HG02885 (cell line): ENCODE measurements at regions not wholly inside any gene's neighbourhood (a gene's known extent, or its start where the extent isn't known, plus 50 kb on each side); places are given as distances from the start of the nearest gene placed in this dataset.

ENCODE experiments used
- ATAC-seq: cut with Tn5 transposase; IDR thresholded peaks from one replicate; pipeline ENCODE4 v1.9.1; 2021; ENCODE audit warnings: mild to moderate bottlenecking; ENCODE audit not compliant: unreplicated experiment, poor library complexity

DNA sequence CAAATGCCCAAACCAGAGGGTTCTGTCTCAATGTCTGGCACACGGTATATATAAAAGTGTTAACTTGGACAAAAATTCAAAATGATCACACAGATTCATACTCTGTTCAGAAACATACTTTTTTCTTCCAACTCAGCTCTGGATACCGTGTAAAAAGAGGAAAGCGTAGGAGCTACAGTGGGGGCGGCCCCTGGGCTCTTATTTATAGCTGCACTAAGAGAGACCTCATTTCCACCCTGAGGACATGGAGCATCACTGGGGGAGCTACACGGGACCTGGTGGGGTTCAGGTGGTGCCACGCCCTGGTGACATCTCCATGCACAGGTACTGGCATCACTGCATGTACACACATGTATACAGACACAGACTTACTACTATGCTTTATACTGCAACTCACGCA is 185.9 kb upstream of the FOXQ1 start:
- ATAC-seq = no peak

DNA sequence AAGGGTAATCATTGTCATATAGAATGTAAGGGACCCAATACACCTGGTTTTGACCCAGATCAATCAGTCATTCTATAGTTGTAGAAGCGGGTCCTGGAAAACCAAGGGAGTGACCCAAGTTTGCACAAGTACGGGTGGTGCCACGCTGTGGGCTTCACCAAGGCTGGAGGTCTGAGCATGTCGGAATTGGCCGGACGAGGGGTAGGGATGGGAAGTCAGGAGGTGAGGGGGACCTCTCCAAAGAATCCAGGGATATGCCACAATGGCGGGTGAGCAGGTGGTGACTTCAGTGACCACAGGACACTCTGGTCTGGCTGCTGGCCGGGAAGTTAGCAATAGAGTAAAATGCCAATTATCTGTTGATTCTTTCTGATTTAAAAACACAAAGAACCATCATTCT is 186.6 kb upstream of the FOXQ1 start:
- ATAC-seq = no peak

DNA sequence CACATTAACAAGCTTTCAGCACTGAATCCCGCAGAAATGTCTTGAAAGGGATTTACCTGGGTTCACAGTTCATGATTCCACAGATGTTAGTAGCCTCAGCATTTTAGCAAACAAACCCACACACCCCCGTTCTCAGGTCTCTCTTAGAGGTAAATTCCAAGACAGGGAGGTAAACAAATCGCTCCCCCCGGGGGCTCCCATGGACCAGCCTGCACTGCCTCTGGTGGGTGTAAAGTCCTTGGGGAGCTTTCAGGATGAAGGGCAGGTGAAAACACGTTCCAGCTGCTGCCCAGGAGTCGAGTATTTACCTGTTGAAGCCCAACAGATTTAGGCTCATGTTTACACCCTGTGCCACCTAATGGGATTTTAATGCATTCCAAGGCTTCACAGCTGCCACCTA is 187.0 kb upstream of the FOXQ1 start:
- no peak for ATAC-seq

DNA sequence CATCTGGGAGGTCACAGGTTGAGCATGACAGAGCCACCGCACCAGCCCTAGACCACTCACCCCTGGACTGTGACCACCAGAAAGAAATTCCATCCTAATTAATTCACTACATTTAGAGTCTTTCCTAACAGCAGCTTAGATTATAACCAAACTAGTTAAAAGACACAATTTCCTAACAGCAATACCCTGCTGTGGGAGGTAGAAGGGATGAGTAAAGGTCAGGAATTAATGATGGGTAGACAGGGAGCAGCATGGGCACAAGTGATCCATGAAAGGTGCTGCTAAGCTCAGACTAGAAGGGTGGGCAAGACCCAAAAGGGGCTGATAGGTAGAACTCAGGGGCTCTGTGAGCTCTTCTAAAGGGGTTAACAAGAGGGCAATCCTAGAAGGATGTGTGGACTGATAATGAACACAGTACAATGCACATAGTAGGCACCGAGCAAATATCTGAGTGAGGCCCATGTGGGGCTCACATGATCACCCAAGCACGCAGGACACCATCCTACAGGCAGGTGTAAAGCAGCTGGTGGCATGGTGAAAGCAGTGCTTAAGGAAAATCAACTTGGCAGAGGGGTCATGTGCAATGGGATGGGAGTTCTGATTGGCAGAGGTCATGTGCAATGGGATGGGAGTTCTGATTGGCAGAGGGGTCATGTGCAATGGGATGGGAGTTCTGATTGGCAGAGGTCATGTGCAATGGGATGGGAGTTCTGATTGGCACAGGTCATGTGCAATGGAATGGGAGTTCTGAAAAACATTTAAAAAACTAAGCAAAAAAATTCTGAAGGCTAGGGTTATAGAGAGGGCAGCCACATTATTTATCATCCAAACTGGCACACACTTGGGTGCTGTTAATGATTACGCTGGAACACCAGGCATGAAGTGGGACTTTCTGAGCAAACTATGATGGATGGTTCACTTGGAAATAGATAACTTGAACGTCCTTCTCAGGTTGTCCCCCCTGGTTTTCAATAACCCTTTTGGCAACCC is 188.2 kb upstream of the FOXQ1 start:
- ATAC-seq = no peak

DNA sequence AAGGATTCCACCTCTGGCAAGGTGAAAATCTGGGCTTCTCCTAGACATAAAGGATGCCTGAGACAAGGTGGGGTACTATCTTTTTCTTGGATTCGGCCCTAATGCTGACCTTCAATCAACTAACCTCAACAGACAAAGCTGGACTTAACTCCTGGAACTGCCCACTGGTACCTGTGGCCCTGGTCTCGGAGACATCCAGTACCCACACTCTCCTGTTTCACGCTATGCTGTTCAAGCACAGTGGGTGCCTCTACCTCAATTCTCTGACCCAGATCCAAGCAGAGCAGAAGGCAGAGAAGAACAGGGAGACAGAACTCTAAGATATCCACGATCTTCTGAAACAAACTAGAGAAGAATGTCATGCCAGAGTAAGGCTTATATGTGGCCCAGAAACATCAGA is 189.8 kb upstream of the FOXQ1 start:
- ATAC-seq = no peak

DNA sequence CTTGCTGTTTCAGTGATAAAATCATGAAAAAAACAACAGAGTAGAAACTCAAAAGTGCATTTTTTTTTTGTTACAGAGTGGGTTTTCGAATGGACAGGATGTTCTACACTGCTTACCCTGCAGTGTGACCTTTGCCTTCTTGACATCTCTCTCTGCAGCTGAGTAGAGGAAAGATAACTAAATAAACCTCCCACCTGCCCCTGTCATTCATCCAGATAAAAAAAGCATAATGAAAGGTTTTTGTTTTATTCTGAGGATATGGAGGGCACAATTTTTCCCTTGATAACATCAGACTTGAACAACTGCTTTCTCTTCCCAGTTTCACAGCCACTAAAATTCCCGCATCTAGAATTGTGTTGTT is 193.6 kb upstream of the FOXQ1 start:
- ATAC-seq = no peak

DNA sequence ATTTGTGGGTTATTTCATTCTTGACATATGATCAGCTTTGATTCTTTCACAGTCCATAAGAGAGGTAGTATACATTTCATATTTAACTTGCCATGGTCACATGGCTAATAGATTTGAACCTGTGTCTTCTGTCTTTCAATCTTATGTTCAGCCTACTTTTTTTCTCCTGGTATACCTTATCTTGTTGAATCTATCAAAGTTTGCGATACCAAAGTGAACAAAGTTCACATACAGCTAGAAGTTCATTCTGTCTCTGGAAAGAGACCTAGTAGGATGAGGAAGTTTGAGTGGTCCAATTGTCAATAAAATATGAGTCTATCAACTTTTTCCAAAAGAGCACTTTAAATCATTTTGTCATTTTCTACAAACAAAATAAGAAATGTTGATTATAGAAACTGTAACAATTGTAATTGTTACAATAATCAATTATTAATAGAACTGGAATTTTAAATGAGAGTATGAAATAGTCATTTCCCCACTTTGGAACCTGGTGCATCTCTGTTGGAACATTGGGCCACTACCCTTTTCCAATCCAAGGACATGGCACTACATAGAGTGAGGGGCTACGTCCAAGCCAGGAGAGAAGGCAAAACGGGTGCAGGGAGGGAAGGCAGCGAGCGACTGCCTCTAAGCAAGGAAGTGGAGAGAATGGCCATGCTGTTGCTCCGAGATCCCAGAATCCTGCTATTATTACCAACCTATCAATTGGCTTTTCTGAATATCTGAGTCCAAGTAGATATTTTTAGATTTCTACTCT is 194.2 kb upstream of the FOXQ1 start:
- no peak for ATAC-seq

DNA sequence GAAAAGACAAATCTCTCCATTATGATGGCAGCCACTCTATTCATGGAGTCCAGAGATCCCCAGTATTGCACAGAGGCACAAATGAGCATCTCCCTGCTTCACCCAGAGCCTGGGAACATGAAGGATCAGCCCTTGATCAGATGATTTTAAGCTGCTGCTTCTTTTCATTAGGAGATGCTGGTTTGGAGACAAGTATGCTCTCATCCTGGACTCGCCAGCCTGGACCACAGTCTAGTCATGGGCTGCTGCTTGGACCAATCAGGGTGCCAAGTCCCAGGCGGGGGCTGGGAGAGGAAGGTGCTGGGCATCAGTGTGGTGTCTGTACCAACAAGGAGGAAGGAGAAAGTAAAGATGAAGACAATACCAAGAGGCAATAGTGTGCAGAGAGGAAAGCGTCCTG is 195.7 kb upstream of the FOXQ1 start:
- no peak for ATAC-seq

DNA sequence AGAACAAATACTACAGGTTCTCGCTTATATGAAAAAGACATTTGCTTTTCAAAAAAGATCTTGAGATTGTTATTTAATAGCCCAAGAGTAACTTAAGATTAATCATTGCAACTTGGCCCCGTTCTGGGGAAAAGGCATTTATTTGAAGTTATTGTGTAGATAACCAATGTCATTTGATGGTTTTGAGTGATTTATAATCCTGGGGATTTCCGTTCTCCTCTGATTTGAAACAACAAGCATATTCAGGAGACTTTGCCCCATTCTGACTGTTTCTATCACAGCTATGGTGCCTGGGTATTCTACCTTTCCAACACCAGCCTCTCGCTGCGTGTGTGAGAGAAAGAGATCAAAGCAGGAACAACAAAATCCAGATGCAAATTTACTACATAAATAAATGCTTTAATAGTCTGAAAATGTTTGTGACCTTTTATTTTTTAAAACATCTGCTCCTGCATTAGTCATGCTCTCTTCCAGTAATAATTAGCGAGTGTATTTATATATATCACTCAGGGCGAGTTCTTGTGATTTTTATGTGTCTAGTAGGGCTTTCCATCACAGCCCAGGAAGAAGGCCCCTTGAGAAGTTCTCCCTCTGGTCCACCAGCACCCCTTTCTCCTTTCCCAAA is 197.9 kb upstream of the FOXQ1 start:
- ATAC-seq = no peak

DNA sequence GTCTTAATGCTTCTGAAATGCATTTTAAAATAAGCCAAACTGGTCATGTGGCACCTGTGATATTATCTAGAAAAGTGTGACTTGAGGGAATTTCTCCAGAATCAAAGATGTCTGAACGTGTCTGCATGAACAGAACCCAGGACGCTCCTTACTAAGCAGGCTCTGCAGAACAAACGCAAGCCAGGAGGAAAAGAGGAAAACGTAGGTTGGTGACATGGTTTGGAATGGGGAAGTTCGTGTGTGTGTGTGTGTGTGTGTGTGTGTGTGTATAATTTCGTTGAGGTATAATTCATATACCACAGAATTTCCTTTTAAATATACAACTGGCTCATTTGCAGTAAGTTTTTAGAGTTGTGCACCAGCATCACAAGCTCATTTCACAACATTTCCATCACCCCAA is 200.5 kb upstream of the FOXQ1 start:
- no peak for ATAC-seq

DNA sequence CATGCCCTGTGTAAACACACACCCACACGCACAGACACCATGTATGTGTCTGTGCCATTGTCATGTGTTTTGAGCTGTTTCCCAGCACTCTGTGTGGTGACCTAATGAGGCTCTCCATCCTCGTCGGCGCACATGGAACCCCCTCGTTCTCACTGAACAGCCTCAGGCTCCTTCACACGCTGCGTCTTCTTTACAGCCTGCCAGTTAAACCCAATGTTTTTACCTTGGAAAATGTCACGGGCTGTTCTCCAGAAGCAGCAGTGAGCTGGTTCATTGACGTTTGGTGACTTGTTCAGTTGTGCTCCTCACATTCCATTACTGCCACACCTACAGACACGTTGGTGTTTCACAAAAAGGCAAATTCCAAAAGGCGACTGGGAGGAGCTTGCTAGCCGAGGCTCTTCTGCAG is 201.0 kb upstream of the FOXQ1 start:
- ATAC-seq = no peak

DNA sequence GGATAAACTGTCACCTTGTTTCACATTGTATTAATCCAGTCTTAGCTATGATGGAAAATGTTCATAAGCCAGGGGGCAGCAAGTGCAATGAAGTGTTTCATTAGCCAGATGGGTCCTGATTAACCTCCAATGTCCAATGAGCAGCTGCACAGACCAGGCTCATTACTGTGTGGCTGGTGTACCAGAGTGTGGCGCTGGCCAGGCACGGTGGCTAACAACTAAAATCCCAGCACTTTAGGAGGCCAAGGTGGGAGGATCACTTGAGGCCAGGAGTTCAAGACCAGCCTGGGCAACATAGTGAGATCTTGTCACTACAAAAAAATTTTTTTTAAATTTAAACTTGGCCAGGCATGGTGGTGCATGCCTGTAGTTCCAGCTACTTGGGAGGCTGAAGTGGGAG is 201.7 kb upstream of the FOXQ1 start:
- ATAC-seq = no peak

DNA sequence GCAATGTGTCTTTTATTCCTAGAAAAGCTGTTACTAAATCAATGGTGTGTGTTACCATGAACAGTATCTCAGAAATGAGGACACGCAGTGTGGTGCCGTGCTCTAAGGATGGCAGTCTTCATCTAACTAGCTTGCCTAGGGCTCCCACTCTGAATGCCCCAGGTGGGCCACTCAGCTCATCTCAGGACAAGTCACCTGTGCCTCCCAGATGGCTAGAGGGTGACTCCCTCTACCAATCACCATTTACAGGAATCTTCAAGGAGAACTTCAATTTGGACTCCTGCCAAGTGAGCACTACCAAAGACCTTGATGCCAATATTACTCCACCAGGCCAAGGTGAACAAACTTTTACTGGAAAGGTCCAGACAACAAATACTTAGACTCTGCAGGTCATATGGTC is 202.8 kb upstream of the FOXQ1 start:
- no peak for ATAC-seq

DNA sequence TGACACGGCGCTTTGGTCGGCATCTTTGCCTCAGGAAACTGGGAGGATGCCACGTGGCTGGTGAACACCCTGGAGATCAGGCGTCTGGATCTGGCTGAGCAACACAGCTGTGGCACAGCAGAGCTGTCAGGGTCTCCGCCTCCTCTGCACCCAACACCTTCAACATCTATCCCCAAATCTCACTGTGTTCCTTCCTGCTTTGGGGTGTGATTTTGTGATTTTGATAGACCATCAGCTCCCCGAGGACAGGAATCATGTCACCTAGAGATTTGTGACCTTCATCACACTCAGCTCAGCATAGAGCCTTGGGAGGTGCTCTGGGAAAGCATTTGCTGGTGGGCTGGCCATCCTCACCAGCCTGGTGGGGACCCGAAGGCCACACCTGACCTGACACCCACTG is 203.7 kb upstream of the FOXQ1 start:
- ATAC-seq = no peak

DNA sequence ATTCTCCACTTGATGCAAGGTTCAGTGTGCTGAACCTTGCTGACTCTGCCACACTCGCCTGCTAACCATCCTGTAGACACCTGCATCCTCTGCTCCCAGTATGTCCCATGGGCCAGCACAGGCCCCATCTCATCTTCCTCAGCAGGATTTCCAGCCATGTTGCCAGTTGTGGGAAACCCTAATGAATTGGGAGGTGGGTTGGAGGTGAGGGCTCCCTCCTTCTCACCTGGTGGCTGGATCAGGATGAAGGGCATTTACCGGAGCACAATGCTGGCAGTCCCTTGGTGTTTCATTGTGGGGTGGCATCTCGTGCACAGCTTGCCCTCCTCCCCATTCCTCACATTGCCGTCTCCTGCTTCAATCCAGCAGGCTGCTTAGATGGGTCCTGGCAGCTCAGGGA is 204.3 kb upstream of the FOXQ1 start:
- no peak for ATAC-seq

DNA sequence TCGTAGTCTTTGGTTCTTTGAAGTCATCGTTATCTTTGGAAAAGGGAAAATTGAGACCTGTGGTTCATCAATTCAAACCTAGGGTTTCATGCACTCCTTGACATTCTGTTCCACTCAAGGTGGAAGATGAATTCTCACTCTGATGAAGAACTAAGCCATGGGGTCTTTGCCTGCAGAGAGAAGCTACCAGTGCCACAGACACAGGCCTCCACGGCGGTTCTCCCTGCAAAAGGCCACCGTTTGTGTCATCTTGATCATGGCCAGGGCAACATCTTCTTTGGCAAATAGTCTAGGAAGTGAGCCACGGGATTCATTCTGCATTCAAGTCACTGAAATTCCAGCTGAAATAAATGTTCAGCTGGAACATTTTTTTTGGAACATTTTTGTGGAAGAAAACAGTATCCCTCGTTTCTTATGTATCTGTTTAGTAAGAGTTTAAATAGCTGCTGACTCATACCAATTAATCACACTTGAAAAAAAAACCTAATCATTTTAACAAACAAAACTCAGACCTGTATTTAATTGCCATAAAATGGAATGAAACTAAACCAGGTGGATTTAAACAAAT is 206.0 kb upstream of the FOXQ1 start:
- no peak for ATAC-seq

DNA sequence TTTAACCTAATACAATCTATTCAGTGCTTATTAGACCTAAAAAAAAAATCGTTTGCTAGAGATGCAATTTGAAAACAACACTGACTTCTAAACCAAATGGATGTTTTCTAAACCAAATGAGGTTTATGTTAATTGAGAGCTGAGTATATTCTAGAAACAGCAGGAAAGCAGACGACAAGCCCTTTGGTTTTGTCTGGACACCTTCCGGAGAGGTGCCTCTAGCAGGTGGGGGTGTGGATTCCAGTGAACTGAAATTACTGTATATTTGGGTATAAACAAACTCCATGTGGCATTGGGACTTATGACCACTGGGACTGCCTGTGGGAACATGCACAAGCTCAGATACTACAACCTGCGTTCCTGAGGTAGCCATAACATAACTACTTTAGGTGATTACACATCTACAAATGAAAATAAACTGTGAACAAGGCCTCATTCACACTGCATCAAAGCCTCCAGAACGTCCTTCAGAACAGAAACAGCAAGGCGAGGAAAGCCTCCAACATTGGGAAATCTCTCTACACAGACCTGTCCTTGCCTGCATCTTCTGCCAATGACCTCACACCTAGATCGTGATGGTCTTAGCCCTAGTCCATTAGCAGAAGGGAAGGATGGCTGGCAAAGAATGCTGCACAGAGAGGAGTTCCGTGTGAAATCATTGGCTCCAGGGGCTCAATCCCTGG is 206.8 kb upstream of the FOXQ1 start:
- no peak for ATAC-seq

DNA sequence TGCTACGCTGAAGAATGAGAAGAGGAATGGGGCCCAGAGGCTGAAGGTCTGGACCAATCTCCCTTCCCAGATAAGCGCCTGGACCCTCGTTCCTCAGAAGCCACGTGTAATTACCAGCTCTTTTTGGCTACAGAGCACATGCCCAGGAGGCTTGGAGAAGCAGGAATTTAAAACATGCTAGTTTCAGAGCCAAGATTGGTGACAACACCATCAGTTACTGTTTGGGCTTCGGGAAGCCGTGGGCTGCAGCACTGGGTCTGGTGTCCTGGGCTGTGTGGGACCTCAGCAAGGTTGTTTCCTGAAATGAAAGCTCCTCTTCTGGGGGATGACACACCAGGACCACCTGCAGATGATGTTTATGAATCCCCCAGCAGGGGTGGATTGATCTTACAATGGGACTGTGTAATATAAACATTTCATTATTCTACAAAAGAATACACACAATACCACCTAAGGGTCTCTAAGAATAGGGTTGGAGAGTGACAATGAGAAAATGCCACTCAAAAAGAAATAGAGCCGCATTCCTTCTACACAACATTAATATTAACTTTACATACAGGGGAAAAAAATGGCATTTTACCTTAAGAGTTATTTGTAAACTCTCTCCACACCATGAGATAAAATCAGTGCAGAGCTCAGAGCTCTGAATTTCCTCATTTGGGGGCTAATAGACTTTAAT is 207.8 kb upstream of the FOXQ1 start:
- no peak for ATAC-seq

DNA sequence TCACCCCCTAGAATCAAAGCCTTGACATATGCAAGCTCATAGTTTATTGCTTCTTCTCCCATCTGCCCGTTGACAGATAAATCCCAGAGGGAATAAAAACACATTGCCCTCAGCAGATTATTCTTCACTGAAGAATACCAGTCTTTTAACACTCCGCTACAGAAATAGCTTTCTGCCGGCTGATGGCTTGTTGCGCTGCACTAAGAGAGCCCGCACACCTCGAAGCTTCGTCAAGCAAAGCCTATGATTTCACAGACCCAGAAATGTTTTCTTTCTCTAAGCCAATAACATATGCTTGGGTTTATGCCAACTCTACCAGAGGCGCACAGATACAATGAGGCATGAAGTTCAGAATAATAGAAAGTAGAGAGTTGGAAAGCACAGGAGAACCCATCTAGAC is 208.9 kb upstream of the FOXQ1 start:
- no peak for ATAC-seq

DNA sequence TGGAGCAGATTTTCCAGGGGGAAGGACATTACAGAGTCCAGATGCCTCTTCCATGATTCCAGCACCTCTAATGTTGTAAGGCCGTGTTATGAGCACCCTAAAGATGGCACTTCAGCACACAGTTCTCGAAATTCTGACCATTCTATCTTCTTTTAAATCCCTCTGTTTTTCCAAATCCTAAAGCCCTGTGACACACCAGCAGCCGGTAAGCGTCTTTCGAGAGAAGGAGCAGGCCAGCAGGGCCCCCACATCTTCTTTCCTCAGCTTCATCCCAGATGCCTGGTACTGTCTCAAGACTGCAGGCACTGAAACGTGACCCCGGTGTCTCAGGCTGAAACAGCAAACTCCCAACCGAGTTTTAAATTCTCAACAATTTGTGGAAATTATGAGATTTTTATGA is 211.6 kb upstream of the FOXQ1 start:
- ATAC-seq = no peak
